Gastrocnemius medialis (tissue), 4 donors: ENCODE measurements at regions not wholly inside any gene's neighbourhood (a gene's known extent, or its start where the extent isn't known, plus 50 kb on each side); places are given as distances from the start of the nearest gene placed in this dataset.

Experiments
- CTCF ChIP-seq, 5 experiments: fragments of 450-650 bp in 3 of 5; fragments of 200-600 bp in 2 of 5; sonication (generic) in 2 of 5; IDR thresholded peaks in 4 of 5; conservative IDR thresholded peaks in 1 of 5; 1 replicate in 4 of 5; 2 replicates in 1 of 5; pipeline ENCODE4 v1.5.1; 2016 to 2019; ENCODE audit warnings: antibody characterized with exemption in 5 of 5, mild to moderate bottlenecking in 3 of 5, moderate library complexity in 3 of 5
- POLR2A ChIP-seq, 2 donors: fragments of 450-650 bp; IDR thresholded peaks; one replicate each; pipeline ENCODE4 v1.6.1; 2017; ENCODE audit warnings: antibody characterized with exemption in 2 of 2, mild to moderate bottlenecking in 2 of 2, moderate library complexity in 2 of 2

GRCh38 chr1:239125893-239126292 lies 260.5 kb upstream of the CHRM3 start:
- no peak for TF ChIP-seq CTCF (IDR thresholded peaks at IDR 0.05 in 4 of 5, conservative IDR thresholded peaks at IDR 0.05 in 1 of 5)
- no peak for TF ChIP-seq POLR2A (IDR thresholded peaks at IDR 0.05)
